ENCODE measurements at regions not wholly inside any gene's neighbourhood (a gene's known extent, or its start where the extent isn't known, plus 50 kb on each side); places are given as distances from the start of the nearest gene placed in this dataset.

DNA sequence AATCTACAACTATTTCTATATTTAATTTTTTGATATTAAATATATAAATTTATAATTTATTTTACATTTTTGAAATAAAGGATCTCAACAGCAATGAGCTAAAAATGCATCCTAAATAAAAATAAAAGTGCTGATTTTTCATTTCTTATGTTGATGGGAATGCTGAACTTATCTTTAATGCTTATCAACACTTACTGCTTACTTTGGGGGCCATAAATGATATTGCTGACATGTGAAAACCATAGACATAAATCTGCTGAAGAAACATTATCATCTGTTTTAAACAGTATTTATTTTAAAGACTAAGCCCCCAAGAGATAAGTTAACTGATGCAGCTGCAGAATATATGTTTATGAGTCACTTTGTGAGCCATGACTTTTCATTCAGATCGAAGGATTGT is 594.1 kb upstream of the PKN2 start:
- Mint-ChIP-seq H3K27me3 (ENCODE audit: low read depth) (no peaks in the 10 kb centered on the region), H3K9me3 (peaks cover 38% of the 10 kb centered on the region)

DNA sequence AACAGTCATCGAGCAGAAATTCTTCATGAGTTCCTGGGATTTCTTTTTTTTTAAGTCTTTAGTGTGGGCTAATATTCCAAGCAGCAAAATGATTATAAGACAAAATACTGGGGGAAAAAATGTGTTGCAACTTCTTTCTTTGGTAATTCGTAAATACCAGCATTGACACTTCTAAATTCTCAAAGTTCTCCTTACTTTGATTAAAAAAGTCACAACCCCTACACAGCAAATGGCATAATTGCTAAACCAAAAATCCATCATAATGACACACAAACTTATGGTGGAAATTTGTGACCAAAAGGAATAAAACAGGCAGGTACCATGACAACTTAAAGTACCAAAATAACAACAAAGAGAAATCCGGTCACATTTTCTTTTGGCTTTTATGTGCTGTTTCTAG is 585.2 kb upstream of the PKN2 start:
- POLR2A ChIA-PET = no interaction called here
- no peak for TF ChIP-seq RELA (CRISPR knock-in tag; IDR thresholded peaks at IDR 0.05; ENCODE audit: borderline replicate concordance)
- TF ChIP-seq NR2C2 (CRISPR knock-in tag; IDR thresholded peaks at IDR 0.05) = no peak
- CTCF ChIA-PET = no interaction called here
- Mint-ChIP-seq H3K27me3 (ENCODE audit: low read depth) (no peaks in the 10 kb centered on the region), H3K4me3 (no peak overlapping the region), H3K9me3 (no peaks in the 10 kb centered on the region), H3K27ac (no peak overlapping the region), H3K4me1 (peaks cover 11% of the 10 kb centered on the region), H3K36me3 (no peaks in the 10 kb centered on the region)
- ATAC-seq (no peak), DNase-seq (ENCODE audit: low spot score) (no peak)

More for the DNA sequence above, 594.1 kb upstream of the PKN2 start:
- peaks cover 12% of the 10 kb centered on the region for H3K4me1 Mint-ChIP-seq
- TF ChIP-seq ZBTB21 (CRISPR knock-in tag; IDR thresholded peaks at IDR 0.05; ENCODE audit: borderline replicate concordance) (no peak), SOX15 (CRISPR knock-in tag; IDR thresholded peaks at IDR 0.05) (no peak), TCF7 (CRISPR knock-in tag; IDR thresholded peaks at IDR 0.05; ENCODE audit: low read depth) (no peak)
- TF ChIP-seq, protein P1, sequence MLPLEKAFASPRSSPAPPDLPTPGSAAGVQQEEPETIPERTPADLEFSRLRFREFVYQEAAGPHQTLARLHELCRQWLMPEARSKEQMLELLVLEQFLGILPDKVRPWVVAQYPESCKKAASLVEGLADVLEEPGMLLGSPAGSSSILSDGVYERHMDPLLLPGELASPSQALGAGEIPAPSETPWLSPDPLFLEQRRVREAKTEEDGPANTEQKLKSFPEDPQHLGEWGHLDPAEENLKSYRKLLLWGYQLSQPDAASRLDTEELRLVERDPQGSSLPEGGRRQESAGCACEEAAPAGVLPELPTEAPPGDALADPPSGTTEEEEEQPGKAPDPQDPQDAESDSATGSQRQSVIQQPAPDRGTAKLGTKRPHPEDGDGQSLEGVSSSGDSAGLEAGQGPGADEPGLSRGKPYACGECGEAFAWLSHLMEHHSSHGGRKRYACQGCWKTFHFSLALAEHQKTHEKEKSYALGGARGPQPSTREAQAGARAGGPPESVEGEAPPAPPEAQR (CRISPR knock-in tag; IDR thresholded peaks at IDR 0.05) = no peak
- TF ChIP-seq, protein P2, sequence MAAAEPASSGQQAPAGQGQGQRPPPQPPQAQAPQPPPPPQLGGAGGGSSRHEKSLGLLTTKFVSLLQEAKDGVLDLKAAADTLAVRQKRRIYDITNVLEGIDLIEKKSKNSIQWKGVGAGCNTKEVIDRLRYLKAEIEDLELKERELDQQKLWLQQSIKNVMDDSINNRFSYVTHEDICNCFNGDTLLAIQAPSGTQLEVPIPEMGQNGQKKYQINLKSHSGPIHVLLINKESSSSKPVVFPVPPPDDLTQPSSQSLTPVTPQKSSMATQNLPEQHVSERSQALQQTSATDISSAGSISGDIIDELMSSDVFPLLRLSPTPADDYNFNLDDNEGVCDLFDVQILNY (CRISPR knock-in tag; IDR thresholded peaks at IDR 0.05) = no peak
- TF ChIP-seq, protein P3, sequence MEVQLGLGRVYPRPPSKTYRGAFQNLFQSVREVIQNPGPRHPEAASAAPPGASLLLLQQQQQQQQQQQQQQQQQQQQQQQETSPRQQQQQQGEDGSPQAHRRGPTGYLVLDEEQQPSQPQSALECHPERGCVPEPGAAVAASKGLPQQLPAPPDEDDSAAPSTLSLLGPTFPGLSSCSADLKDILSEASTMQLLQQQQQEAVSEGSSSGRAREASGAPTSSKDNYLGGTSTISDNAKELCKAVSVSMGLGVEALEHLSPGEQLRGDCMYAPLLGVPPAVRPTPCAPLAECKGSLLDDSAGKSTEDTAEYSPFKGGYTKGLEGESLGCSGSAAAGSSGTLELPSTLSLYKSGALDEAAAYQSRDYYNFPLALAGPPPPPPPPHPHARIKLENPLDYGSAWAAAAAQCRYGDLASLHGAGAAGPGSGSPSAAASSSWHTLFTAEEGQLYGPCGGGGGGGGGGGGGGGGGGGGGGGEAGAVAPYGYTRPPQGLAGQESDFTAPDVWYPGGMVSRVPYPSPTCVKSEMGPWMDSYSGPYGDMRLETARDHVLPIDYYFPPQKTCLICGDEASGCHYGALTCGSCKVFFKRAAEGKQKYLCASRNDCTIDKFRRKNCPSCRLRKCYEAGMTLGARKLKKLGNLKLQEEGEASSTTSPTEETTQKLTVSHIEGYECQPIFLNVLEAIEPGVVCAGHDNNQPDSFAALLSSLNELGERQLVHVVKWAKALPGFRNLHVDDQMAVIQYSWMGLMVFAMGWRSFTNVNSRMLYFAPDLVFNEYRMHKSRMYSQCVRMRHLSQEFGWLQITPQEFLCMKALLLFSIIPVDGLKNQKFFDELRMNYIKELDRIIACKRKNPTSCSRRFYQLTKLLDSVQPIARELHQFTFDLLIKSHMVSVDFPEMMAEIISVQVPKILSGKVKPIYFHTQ (CRISPR knock-in tag; IDR thresholded peaks at IDR 0.05) = no peak
- TF ChIP-seq, protein P4, sequence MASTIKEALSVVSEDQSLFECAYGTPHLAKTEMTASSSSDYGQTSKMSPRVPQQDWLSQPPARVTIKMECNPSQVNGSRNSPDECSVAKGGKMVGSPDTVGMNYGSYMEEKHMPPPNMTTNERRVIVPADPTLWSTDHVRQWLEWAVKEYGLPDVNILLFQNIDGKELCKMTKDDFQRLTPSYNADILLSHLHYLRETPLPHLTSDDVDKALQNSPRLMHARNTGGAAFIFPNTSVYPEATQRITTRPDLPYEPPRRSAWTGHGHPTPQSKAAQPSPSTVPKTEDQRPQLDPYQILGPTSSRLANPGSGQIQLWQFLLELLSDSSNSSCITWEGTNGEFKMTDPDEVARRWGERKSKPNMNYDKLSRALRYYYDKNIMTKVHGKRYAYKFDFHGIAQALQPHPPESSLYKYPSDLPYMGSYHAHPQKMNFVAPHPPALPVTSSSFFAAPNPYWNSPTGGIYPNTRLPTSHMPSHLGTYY (CRISPR knock-in tag; IDR thresholded peaks at IDR 0.05) = no peak
- H3K36me3 Mint-ChIP-seq = peaks cover 21% of the 10 kb centered on the region
- POLR2A ChIA-PET = no interaction called here
- CTCF ChIA-PET = interaction anchor here (0.8 kb wide), 1 partner anchor 136 kb away, joined by 3 read pairs; no protein-coding TSS in a partner anchor
- ATAC-seq = no peak
- H3K4me3 Mint-ChIP-seq = no peak overlapping the region
- H3K27ac Mint-ChIP-seq = no peak overlapping the region
- no peak for DNase-seq (ENCODE audit: low spot score)

DNA sequence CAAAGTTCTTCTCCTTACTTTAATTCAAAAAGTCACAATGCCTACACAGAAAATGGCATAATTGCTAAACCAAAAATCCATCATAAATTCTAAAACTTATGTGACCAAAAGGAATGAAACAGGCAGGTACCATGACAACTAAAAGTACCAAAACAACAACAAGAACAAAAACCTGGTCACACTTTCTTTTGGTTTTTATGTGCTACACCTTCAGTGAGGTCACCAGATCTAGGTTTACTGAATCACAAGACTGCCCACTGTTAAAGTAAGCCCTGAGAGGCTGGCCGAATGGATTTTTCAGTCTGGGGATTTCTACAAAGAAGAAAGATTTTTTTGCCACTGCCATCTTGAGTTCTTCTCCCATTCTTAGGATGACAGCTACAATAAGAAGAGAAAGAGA is 583.0 kb upstream of the PKN2 start:
- no peak overlapping the region for H3K4me3 Mint-ChIP-seq
- POLR2A ChIA-PET = no interaction called here
- ATAC-seq (no peak), DNase-seq (ENCODE audit: low spot score) (no peak)
- no peaks in the 10 kb centered on the region for H3K9me3 Mint-ChIP-seq
- H3K36me3 Mint-ChIP-seq = no peaks in the 10 kb centered on the region
- CTCF ChIA-PET = no interaction called here
- no peak overlapping the region for H3K27ac Mint-ChIP-seq
- peaks cover 11% of the 10 kb centered on the region for H3K4me1 Mint-ChIP-seq
- no peaks in the 10 kb centered on the region for H3K27me3 Mint-ChIP-seq (ENCODE audit: low read depth)
- TF ChIP-seq ZNF317 (CRISPR knock-in tag; IDR thresholded peaks at IDR 0.05; ENCODE audit: borderline replicate concordance, low read depth) (no peak), ZNF423 (CRISPR knock-in tag; IDR thresholded peaks at IDR 0.05) (no peak), MYBL2 (CRISPR knock-in tag; IDR thresholded peaks at IDR 0.05) (no peak), ESRRA (CRISPR knock-in tag; IDR thresholded peaks at IDR 0.05; ENCODE audit: borderline replicate concordance) (no peak), HMGA2 (CRISPR knock-in tag; IDR thresholded peaks at IDR 0.05) (no peak), SOX15 (CRISPR knock-in tag; IDR thresholded peaks at IDR 0.05) (no peak)
- TF ChIP-seq, protein P5, sequence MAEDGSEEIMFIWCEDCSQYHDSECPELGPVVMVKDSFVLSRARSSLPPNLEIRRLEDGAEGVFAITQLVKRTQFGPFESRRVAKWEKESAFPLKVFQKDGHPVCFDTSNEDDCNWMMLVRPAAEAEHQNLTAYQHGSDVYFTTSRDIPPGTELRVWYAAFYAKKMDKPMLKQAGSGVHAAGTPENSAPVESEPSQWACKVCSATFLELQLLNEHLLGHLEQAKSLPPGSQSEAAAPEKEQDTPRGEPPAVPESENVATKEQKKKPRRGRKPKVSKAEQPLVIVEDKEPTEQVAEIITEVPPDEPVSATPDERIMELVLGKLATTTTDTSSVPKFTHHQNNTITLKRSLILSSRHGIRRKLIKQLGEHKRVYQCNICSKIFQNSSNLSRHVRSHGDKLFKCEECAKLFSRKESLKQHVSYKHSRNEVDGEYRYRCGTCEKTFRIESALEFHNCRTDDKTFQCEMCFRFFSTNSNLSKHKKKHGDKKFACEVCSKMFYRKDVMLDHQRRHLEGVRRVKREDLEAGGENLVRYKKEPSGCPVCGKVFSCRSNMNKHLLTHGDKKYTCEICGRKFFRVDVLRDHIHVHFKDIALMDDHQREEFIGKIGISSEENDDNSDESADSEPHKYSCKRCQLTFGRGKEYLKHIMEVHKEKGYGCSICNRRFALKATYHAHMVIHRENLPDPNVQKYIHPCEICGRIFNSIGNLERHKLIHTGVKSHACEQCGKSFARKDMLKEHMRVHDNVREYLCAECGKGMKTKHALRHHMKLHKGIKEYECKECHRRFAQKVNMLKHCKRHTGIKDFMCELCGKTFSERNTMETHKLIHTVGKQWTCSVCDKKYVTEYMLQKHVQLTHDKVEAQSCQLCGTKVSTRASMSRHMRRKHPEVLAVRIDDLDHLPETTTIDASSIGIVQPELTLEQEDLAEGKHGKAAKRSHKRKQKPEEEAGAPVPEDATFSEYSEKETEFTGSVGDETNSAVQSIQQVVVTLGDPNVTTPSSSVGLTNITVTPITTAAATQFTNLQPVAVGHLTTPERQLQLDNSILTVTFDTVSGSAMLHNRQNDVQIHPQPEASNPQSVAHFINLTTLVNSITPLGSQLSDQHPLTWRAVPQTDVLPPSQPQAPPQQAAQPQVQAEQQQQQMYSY (CRISPR knock-in tag; IDR thresholded peaks at IDR 0.05) = no peak
- TF ChIP-seq, protein P6, sequence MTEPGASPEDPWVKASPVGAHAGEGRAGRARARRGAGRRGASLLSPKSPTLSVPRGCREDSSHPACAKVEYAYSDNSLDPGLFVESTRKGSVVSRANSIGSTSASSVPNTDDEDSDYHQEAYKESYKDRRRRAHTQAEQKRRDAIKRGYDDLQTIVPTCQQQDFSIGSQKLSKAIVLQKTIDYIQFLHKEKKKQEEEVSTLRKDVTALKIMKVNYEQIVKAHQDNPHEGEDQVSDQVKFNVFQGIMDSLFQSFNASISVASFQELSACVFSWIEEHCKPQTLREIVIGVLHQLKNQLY (CRISPR knock-in tag; IDR thresholded peaks at IDR 0.05) = no peak
- TF ChIP-seq, protein P2 (CRISPR knock-in tag; IDR thresholded peaks at IDR 0.05) = no peak
- TF ChIP-seq, protein P7, sequence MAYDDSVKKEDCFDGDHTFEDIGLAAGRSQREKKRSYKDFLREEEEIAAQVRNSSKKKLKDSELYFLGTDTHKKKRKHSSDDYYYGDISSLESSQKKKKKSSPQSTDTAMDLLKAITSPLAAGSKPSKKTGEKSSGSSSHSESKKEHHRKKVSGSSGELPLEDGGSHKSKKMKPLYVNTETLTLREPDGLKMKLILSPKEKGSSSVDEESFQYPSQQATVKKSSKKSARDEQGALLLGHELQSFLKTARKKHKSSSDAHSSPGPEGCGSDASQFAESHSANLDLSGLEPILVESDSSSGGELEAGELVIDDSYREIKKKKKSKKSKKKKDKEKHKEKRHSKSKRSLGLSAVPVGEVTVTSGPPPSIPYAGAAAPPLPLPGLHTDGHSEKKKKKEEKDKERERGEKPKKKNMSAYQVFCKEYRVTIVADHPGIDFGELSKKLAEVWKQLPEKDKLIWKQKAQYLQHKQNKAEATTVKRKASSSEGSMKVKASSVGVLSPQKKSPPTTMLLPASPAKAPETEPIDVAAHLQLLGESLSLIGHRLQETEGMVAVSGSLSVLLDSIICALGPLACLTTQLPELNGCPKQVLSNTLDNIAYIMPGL (CRISPR knock-in tag; IDR thresholded peaks at IDR 0.05) = no peak
